ENCODE measurements at regions not wholly inside any gene's neighbourhood (a gene's known extent, or its start where the extent isn't known, plus 50 kb on each side); places are given as distances from the start of the nearest gene placed in this dataset.

- TF ChIP-seq CTCF (IDR thresholded peaks at IDR 0.05; ENCODE audit: low read depth, low read length) = no peak
- no peak overlapping the region for H3K4me3 ChIP-seq (ENCODE audit: low read depth, low read length)
- DNase-seq (ENCODE audit: low read depth, low spot score) = no peak
- in situ Hi-C loops (cut with HindIII; ENCODE audit: low sequenced_read_pairs) = no loop called here
Observed at GRCh38 chr6:126540161-126540560, 200.2 kb downstream of the CENPW start.

- no peak for DNase-seq (ENCODE audit: low read depth, low spot score)
- no peak overlapping the region for H3K4me3 ChIP-seq (ENCODE audit: low read depth, low read length)
- no peak for TF ChIP-seq CTCF (IDR thresholded peaks at IDR 0.05; ENCODE audit: low read depth, low read length)
- in situ Hi-C loops (cut with HindIII; ENCODE audit: low sequenced_read_pairs) = no loop called here
Observed at GRCh38 chr6:126541806-126542491, 202.0 kb downstream of the CENPW start.

- no peak for TF ChIP-seq CTCF (IDR thresholded peaks at IDR 0.05; ENCODE audit: low read depth, low read length)
- in situ Hi-C loops (cut with HindIII; ENCODE audit: low sequenced_read_pairs) = no loop called here
- no peak for DNase-seq (ENCODE audit: low read depth, low spot score)
- no peak overlapping the region for H3K4me3 ChIP-seq (ENCODE audit: low read depth, low read length)
Observed at GRCh38 chr6:126546541-126547120, 206.7 kb downstream of the CENPW start.

- H3K4me3 ChIP-seq (ENCODE audit: low read depth, low read length) = no peak overlapping the region
- in situ Hi-C loops (cut with HindIII; ENCODE audit: low sequenced_read_pairs) = no loop called here
- no peak for TF ChIP-seq CTCF (IDR thresholded peaks at IDR 0.05; ENCODE audit: low read depth, low read length)
- no peak for DNase-seq (ENCODE audit: low read depth, low spot score)
Observed at GRCh38 chr6:126548300-126548699, 208.4 kb downstream of the CENPW start.

GRCh38 chr6:126550323-126550722 is 210.4 kb downstream of the CENPW start:
- in situ Hi-C loops (cut with HindIII; ENCODE audit: low sequenced_read_pairs) = no loop called here
- no peak for TF ChIP-seq CTCF (IDR thresholded peaks at IDR 0.05; ENCODE audit: low read depth, low read length)
- no peak for DNase-seq (ENCODE audit: low read depth, low spot score)
- H3K4me3 ChIP-seq (ENCODE audit: low read depth, low read length) = no peak overlapping the region

GRCh38 chr6:126551832-126552231 is 211.9 kb downstream of the CENPW start:
- no peak for DNase-seq (ENCODE audit: low read depth, low spot score)
- no peak for TF ChIP-seq CTCF (IDR thresholded peaks at IDR 0.05; ENCODE audit: low read depth, low read length)
- in situ Hi-C loops (cut with HindIII; ENCODE audit: low sequenced_read_pairs) = no loop called here
- H3K4me3 ChIP-seq (ENCODE audit: low read depth, low read length) = no peak overlapping the region

All from astrocyte of the spinal cord (primary cell).